ENCODE measurements at regions not wholly inside any gene's neighbourhood (a gene's known extent, or its start where the extent isn't known, plus 50 kb on each side); places are given as distances from the start of the nearest gene placed in this dataset.

- Histone ChIP-seq H4K20me1 (replicated peaks; ENCODE audit: control insufficient read depth, extremely low read depth, insufficient read depth, low read length) (no peaks in the 10 kb centered on the region), H3K9ac (replicated peaks; ENCODE audit: extremely low read depth, insufficient read depth, low read length) (no peak overlapping the region), H2AFZ (ENCODE audit: low read depth, low read length) (no peak overlapping the region), H3K4me2 (ENCODE audit: insufficient read depth, low read length) (no peak overlapping the region), H3K27me3 (ENCODE audit: control insufficient read depth in 2 of 2, insufficient read depth in 2 of 2, low read length in 2 of 2) (no peaks in the 10 kb centered on the region), H3K79me2 (ENCODE audit: control insufficient read depth, insufficient read depth, low read length) (no peaks in the 10 kb centered on the region), H3K36me3 (ENCODE audit: control insufficient read depth in 2 of 2, extremely low read depth in 1 of 2, insufficient read depth in 2 of 2, low read length in 2 of 2) (no peaks in the 10 kb centered on the region), H3K27ac (ENCODE audit: insufficient read depth, low read depth, low read length) (no peak overlapping the region), H3K9me1 (replicated peaks; ENCODE audit: control insufficient read depth, extremely low read depth, insufficient read depth, low read length) (no peaks in the 10 kb centered on the region), H3K4me1 (ENCODE audit: control insufficient read depth, extremely low read depth, insufficient read depth, low read length) (no peaks in the 10 kb centered on the region), H3K4me3 (replicated peaks in 1 of 3; ENCODE audit: insufficient read depth in 1 of 3, low read depth in 1 of 3, low read length in 3 of 3) (no peak overlapping the region), H3K9me3 (replicated peaks; ENCODE audit: control insufficient read depth, insufficient read depth, low read length) (peaks cover 3% of the 10 kb centered on the region)
- DNase-seq (ENCODE audit: low read depth, low spot score) (no peak), FAIRE-seq (no peak)
- no TSS peak for BruUV-seq (replicated peaks)
- dilution Hi-C loops (cut with MboI; ENCODE audit: extremely low pct_ligation_motif_present, low sequenced_read_pairs) (no loop called here), intact Hi-C loops (cut with micrococcal nuclease) (no loop called here)
- ChIA-PET CTCF (no interaction called here), POLR2A (no interaction called here)
- TF ChIP-seq FOS (IDR thresholded peaks at IDR 0.05; ENCODE audit: borderline replicate concordance, insufficient read depth, low read length) (no peak), JUN (IDR thresholded peaks at IDR 0.05; ENCODE audit: borderline replicate concordance, insufficient read depth, insufficient read length, low read depth) (no peak), MAX (IDR thresholded peaks at IDR 0.05; ENCODE audit: insufficient read depth, insufficient read length) (no peak), CTCF (IDR thresholded peaks at IDR 0.05; ENCODE audit: extremely low read depth in 1 of 2, insufficient read depth in 1 of 2, low read depth in 1 of 2, low read length in 2 of 2) (no peak), MYC (IDR thresholded peaks at IDR 0.05; ENCODE audit: low read depth, low read length) (no peak), POLR2A (IDR thresholded peaks at IDR 0.05; ENCODE audit: low read depth, low read length) (no peak)
Observed at GRCh38 chr19:28042516-28042915, 1170.4 kb downstream of the UQCRFS1 start.

All from endothelial cell of umbilical vein (primary cell).